Bronchial epithelial cell (primary cell): ENCODE measurements at regions not wholly inside any gene's neighbourhood (a gene's known extent, or its start where the extent isn't known, plus 50 kb on each side); places are given as distances from the start of the nearest gene placed in this dataset.

Experiments
- DNase-seq: peaks from one replicate; pipeline ENCODE4 v3.0.0-alpha.2; 2010; ENCODE audit warnings: low read depth
- FAIRE-seq: peaks from 2 replicates; lab custom pipeline; 2011; peaks lifted over from hg19 to GRCh38; lab: Jason Lieb, UNC
- H3K27me3 ChIP-seq: 2 replicates; pipeline ENCODE4 v1.5.1; 2011; ENCODE audit warnings: low read length; ENCODE audit not compliant: control insufficient read depth, insufficient read depth
- H3K36me3 ChIP-seq: 2 replicates; pipeline ENCODE4 v1.5.1; 2011; ENCODE audit warnings: low read length; ENCODE audit not compliant: control insufficient read depth, insufficient read depth
- H3K4me3 ChIP-seq: 2 replicates; pipeline ENCODE4 v1.5.1; 2011; ENCODE audit warnings: mild to moderate bottlenecking, low read depth, low read length, control low read depth
- TF ChIP-seq, protein P1 (sequence below): IDR thresholded peaks from 2 replicates; pipeline ENCODE4 v1.5.1; 2011; ENCODE audit warnings: mild to moderate bottlenecking, moderate library complexity, low read length, control low read depth, inconsistent platforms; ENCODE audit not compliant: insufficient read depth, severe bottlenecking

DNA sequence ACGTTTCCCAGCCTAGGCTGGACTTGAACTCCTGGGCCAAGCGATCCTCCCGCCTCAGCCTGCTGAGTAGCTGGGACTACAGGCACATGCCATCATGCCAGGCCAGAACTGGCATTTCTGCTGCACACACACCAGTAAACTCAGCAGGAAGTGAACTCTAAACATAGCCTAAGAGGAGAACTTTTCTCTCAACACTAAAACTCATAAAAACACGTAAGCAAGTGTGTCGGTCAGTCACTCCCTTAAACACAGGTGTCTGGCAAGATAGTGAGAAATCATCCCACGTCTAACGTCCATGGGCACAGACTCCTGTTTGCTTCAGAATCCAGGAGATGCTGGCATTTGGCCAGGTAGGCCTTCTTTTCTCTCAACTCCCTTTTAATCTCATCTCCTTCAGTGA lies 104.8 kb downstream of the RPL27A start:
- no peak for DNase-seq
- Histone ChIP-seq H3K4me3 (no peak overlapping the region), H3K36me3 (no peaks in the 10 kb centered on the region), H3K27me3 (no peaks in the 10 kb centered on the region)
- no peak for FAIRE-seq
- TF ChIP-seq, protein P1, sequence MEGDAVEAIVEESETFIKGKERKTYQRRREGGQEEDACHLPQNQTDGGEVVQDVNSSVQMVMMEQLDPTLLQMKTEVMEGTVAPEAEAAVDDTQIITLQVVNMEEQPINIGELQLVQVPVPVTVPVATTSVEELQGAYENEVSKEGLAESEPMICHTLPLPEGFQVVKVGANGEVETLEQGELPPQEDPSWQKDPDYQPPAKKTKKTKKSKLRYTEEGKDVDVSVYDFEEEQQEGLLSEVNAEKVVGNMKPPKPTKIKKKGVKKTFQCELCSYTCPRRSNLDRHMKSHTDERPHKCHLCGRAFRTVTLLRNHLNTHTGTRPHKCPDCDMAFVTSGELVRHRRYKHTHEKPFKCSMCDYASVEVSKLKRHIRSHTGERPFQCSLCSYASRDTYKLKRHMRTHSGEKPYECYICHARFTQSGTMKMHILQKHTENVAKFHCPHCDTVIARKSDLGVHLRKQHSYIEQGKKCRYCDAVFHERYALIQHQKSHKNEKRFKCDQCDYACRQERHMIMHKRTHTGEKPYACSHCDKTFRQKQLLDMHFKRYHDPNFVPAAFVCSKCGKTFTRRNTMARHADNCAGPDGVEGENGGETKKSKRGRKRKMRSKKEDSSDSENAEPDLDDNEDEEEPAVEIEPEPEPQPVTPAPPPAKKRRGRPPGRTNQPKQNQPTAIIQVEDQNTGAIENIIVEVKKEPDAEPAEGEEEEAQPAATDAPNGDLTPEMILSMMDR = no peak

DNA sequence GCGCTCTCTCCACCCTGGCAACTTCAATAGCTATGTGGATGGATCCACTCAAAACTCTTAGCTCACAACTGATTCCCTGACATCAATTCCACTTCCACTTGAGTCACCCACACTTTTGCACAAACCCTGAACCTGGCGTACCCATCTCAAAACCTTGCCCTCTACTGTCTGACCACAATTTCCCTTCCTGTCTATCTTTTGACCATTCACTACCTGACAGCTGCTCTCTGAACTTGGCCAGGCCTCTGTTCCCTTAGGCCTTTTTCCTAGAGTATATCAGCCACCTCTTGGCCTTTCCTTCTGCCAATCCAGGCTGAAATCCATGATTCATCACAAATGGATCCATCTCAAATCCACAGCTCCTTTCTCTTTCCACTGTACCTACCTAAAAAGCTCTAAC lies 106.0 kb downstream of the RPL27A start:
- Histone ChIP-seq H3K36me3 (no peaks in the 10 kb centered on the region), H3K4me3 (no peak overlapping the region), H3K27me3 (no peaks in the 10 kb centered on the region)
- DNase-seq (no peak), FAIRE-seq (no peak)
- TF ChIP-seq, protein P1 = no peak

DNA sequence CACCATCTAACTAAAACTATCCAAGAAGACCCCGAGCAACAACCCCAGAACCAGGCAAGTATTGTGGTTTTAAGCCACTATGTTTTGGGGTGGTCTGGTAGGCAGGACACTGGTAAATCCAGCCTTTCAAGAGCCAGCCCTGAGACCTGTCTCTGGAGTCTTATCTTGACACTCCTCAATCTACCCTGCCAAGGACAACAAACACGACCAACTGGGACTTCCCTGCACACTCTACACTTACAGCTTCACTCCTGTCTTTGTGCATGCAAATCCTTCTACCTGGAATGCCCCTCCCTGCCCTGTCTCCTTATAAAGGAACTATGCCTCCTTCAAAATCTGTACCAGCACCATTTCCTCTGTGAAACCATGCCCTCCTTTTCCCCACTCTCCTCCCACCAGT lies 107.3 kb downstream of the RPL27A start:
- no peaks in the 10 kb centered on the region for H3K36me3 ChIP-seq
- no peaks in the 10 kb centered on the region for H3K27me3 ChIP-seq
- no peak overlapping the region for H3K4me3 ChIP-seq
- TF ChIP-seq, protein P1 = no peak
- FAIRE-seq (no peak), DNase-seq (no peak)

DNA sequence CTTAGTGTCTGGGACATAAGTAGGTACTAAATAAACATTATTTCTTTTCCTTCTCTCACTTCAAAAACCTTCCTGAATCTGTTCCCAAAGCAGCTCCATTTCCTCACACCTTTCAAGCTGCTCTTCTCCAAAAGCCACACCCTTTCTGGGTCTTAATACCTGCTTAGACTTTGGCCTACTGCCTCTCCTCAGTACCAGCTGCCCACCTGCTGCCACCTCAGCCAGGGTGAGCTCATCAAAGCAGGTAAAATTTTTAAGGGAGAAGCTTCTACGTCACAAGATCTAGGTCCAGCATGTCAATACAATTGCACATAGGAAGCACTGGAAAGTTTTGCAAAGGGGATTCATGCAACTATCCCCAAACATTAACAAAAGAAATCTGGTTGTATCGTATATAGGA lies 108.4 kb downstream of the RPL27A start:
- no peak for FAIRE-seq
- no peak for DNase-seq
- TF ChIP-seq, protein P1 = no peak
- H3K4me3 ChIP-seq = no peak overlapping the region
- H3K27me3 ChIP-seq = no peaks in the 10 kb centered on the region
- no peaks in the 10 kb centered on the region for H3K36me3 ChIP-seq

DNA sequence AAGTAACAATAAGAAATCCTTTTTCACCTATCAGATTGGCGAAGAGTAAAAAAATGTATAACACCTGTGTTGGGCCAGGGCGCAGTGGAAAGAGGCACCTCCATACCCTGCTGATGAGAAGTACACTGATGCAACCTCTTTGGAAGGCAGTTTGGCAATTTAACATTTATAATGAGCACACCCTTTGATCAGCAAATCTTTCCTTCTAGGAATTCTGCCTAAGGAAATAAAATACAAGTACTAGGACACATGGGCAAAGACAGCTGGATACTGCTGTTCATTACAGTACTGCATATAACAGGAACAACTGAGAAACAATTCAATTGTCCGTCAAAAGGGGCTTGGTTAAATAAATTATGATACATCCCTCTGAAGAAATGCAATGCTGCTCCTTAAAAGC lies 110.1 kb downstream of the RPL27A start:
- FAIRE-seq = no peak
- TF ChIP-seq, protein P1 = no peak
- Histone ChIP-seq H3K4me3 (no peak overlapping the region), H3K27me3 (no peaks in the 10 kb centered on the region), H3K36me3 (no peaks in the 10 kb centered on the region)
- DNase-seq = no peak

DNA sequence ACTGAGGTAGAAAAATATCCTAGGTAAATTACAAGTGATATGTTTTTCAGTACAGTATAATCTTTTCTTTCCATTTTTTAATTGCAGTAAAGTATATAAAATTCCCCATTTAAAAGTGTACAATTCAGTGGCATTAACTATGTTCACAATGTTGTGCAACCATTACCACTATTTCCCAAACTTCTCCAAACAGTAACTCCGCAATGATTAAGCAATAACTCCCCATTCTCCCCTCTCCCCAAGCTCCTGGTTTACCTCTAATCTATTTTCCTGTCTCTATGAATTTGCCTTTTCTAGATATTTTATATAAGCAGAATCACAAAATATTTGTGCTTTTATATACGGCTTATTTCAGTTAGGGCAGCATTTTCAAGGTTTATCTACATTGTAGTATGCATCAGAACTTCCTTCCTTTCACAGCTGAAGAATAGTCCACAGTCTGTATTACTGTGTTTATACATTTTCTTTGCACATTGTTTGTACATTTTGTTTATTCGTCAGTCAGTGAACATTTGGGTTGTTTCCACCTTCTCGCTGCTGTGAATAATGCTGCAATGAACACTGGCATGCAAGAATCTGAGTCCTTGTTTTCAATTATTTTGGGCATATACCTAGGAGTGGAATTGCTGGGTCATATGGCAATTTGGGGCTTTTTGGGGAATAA lies 110.7 kb downstream of the RPL27A start:
- no peak overlapping the region for H3K4me3 ChIP-seq
- H3K27me3 ChIP-seq = no peaks in the 10 kb centered on the region
- DNase-seq (no peak), FAIRE-seq (no peak)
- TF ChIP-seq, protein P1 = no peak
- H3K36me3 ChIP-seq = no peaks in the 10 kb centered on the region
